ENCODE measurements at regions not wholly inside any gene's neighbourhood (a gene's known extent, or its start where the extent isn't known, plus 50 kb on each side); places are given as distances from the start of the nearest gene placed in this dataset. TPM values are rescaled to one million over a fixed set of nuclear protein-coding genes. Genes with fewer than 3 reads are reported as not detected.

DNA sequence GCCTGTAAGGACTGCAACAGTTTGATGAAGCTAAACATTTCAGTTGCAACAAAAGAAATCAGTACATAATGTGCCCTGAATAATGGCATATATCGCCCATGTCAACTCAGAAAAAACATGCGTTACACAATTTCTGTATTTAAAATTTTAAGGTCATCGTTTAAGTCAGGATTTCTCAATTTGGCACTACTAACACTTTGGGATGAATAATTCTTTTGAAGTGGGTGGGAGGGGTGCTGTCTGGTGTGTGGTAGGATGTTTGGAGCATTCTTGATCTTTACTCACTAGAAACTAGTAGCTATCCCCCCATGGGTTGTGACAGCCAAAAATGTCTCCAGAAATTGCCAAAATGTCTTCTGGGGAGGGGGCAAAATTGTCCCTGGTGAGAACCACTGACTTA is 50.7 kb upstream of the CNTNAP4 start:
- H3K18ac ChIP-seq (ENCODE audit: low read length) = no peak overlapping the region
- H2BK5ac ChIP-seq (ENCODE audit: low read length) = no peak overlapping the region
- H2BK15ac ChIP-seq (replicated peaks; ENCODE audit: low read depth) = no peak overlapping the region
- H3K9ac ChIP-seq (ENCODE audit: low read length) = no peak overlapping the region
- no peak overlapping the region for H3K4me3 ChIP-seq (ENCODE audit: low read length)
- H3K4ac ChIP-seq (ENCODE audit: low read depth, low read length) = no peak overlapping the region
- no peaks in the 10 kb centered on the region for H3K27me3 ChIP-seq (ENCODE audit: insufficient read depth, low read length, poor library complexity)
- H3K4me2 ChIP-seq (ENCODE audit: low read length) = no peak overlapping the region
- no peak overlapping the region for H3K27ac ChIP-seq (ENCODE audit: low read depth, low read length)
- no peak overlapping the region for H3K56ac ChIP-seq (ENCODE audit: low read length)
- H2AK5ac ChIP-seq (ENCODE audit: low read length) = no peak overlapping the region
- H3K79me2 ChIP-seq (ENCODE audit: control insufficient read depth, insufficient read depth, low read length) = no peaks in the 10 kb centered on the region
- no peak for DNase-seq
- no CpG with 5 or more reads among the region's 3 CpGs for WGBS (ENCODE audit: extremely low coverage, insufficient coverage, low lambda C conversion rate)
- H4K5ac ChIP-seq (ENCODE audit: low read length) = no peak overlapping the region
- H3K79me1 ChIP-seq (ENCODE audit: low read length) = no peaks in the 10 kb centered on the region
- no peak overlapping the region for H2BK120ac ChIP-seq (ENCODE audit: low read depth, low read length)
- H3K36me3 ChIP-seq (ENCODE audit: control insufficient read depth, insufficient read depth, low read length) = no peaks in the 10 kb centered on the region
- H4K8ac ChIP-seq (ENCODE audit: low read depth, low read length) = no peak overlapping the region
- H3K23ac ChIP-seq (ENCODE audit: low read length) = no peak overlapping the region
- H3K4me1 ChIP-seq (ENCODE audit: control insufficient read depth, low read depth, low read length) = peaks cover 7% of the 10 kb centered on the region

Small RNA genes lying in the stretch of these regions (small RNA-seq; reads per million reads assigned to genes)
- gene RNA5SP430 (ENCODE audit: insufficient read depth) = not detected
